T-helper 2 cell treated with Interferon-gamma antibody and Interleukin-4, amounts not matched to agents 5 μg/mL and 100 μg/mL, for 36 hours (primary cell): ENCODE measurements at regions not wholly inside any gene's neighbourhood (a gene's known extent, or its start where the extent isn't known, plus 50 kb on each side); places are given as distances from the start of the nearest gene placed in this dataset.
"Not testable (repeated sequence)": the region's sequence is repeated elsewhere in the genome, so short reads cannot be mapped to it uniquely, and the experiment has no call there.

Experiments used
- DNase-seq: peaks from one replicate; pipeline ENCODE4 v3.0.0; 2021; ENCODE audit warnings: low spot score
- H3K27ac Mint-ChIP-seq: one replicate; pipeline ENCODE4 v1.8.0; 2021; ENCODE audit warnings: mild to moderate bottlenecking, mixed read lengths
- H3K27me3 Mint-ChIP-seq: one replicate; pipeline ENCODE4 v1.8.0; 2021; ENCODE audit warnings: low read depth, mixed read lengths
- H3K36me3 Mint-ChIP-seq: one replicate; pipeline ENCODE4 v1.8.0; 2021; ENCODE audit warnings: low read depth, mixed read lengths
- H3K4me1 Mint-ChIP-seq: one replicate; pipeline ENCODE4 v1.8.0; 2021; ENCODE audit warnings: low read depth, mixed read lengths
- H3K4me3 Mint-ChIP-seq: one replicate; pipeline ENCODE4 v1.8.0; 2022; ENCODE audit warnings: mild to moderate bottlenecking, moderate library complexity, mixed read lengths
- H3K9me3 Mint-ChIP-seq: one replicate; pipeline ENCODE4 v1.8.0; 2021; ENCODE audit warnings: mixed read lengths

GRCh38 chr2:194382221-194382620 is 1274.8 kb upstream of the SLC39A10 start:
- Mint-ChIP-seq H3K36me3 (no peaks in the 10 kb centered on the region), H3K27me3 (no peaks in the 10 kb centered on the region), H3K27ac (no peak overlapping the region), H3K4me1 (no peaks in the 10 kb centered on the region), H3K4me3 (no peak overlapping the region), H3K9me3 (peaks cover 20% of the 10 kb centered on the region)
- DNase-seq: no peak

GRCh38 chr2:194380011-194380410 is 1277.0 kb upstream of the SLC39A10 start:
- H3K9me3 Mint-ChIP-seq: peaks cover 20% of the 10 kb centered on the region
- no peaks in the 10 kb centered on the region for H3K4me1 Mint-ChIP-seq
- H3K27ac Mint-ChIP-seq: no peak overlapping the region
- no peak overlapping the region for H3K4me3 Mint-ChIP-seq
- H3K27me3 Mint-ChIP-seq: no peaks in the 10 kb centered on the region
- DNase-seq: no peak
- H3K36me3 Mint-ChIP-seq: no peaks in the 10 kb centered on the region

DNA sequence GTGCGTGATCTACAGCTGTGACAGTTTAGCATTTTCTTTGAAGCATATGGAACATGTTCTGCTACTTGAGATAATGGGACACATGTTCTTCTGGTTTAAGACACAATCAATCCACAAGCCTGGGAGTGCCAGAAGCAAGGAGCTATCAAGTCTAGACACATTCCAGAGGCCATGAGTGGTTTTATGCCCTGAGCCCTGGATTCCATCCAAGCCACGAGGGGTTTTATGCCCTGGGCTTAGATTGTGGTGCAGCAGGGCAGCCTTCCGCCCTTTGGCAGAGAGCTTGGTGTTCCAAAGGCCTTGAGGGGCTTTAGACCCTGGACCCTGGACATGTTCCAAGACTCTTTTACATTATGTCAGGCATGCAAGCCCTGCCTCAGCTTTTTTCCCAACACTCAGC is 1289.6 kb upstream of the SLC39A10 start:
- H3K27me3 Mint-ChIP-seq, DNase-seq: not testable (repeated sequence)

DNA sequence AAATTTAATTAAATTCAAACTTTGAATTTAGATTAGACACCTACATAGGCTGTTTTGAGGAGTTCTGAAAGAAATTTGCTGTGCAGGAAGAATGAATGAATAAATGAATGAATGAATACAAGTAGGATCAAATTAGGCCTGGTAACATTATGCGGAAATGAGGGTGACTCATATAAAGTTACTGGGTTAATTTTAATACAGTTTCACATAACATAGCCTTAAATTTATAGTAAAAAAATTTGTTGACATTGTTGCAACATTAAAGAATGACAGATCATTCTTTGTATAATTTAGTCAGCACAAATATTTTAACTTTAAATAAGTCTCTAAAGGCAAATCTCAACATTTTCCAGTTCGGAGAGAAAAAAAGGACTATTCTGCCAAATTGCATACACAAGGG is 1293.1 kb upstream of the SLC39A10 start:
- Mint-ChIP-seq H3K4me1 (no peaks in the 10 kb centered on the region), H3K4me3 (no peak overlapping the region), H3K27me3 (no peaks in the 10 kb centered on the region), H3K9me3 (no peaks in the 10 kb centered on the region), H3K27ac (no peak overlapping the region), H3K36me3 (no peaks in the 10 kb centered on the region)
- no peak for DNase-seq

More for the DNA sequence above, 1289.6 kb upstream of the SLC39A10 start:
- not testable (repeated sequence) for H3K27ac Mint-ChIP-seq, H3K4me3 Mint-ChIP-seq, H3K4me1 Mint-ChIP-seq, H3K9me3 Mint-ChIP-seq, H3K36me3 Mint-ChIP-seq

DNA sequence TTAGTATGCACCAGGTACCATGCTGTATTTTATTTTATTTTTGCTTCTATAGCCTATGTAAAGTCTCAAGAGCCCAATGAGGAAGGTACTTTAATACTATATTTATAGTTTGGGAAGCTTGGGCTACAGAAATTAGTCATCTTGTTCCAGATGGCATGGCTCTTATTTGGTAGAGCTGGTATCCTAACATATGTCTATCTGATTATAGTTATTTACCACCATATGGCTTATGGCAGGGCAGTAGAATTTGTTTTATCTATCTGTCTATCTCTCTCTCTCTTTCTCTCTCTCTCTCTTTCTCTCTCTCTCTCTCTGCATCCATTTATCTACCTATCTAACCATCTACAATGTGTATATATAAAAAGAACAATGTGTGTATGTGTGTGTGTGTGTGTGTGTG is 1293.7 kb upstream of the SLC39A10 start:
- Mint-ChIP-seq H3K27ac (no peak overlapping the region), H3K4me3 (no peak overlapping the region), H3K36me3 (no peaks in the 10 kb centered on the region), H3K4me1 (no peaks in the 10 kb centered on the region), H3K9me3 (no peaks in the 10 kb centered on the region), H3K27me3 (no peaks in the 10 kb centered on the region)
- no peak for DNase-seq

DNA sequence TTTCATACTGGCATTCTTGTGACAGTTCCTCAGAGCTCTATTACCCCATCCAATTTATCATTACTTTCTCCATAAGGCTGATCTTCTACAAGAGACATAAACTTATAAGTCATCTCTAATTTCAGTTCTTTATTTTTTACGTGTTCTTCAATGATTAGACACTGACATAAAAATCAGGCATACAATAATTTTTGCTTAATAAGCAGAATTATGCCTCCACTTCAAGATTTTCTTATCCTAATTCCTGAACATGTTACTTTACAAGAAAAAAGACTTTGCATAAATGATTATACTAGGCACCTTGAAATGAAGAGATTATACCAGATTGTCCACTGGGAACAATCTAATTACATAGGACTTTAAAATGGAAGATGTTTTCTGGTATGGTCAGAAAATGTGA is 1304.5 kb upstream of the SLC39A10 start:
- Mint-ChIP-seq H3K27me3 (no peaks in the 10 kb centered on the region), H3K9me3 (no peaks in the 10 kb centered on the region), H3K36me3 (no peaks in the 10 kb centered on the region), H3K4me3 (no peak overlapping the region), H3K27ac (no peak overlapping the region), H3K4me1 (no peaks in the 10 kb centered on the region)
- DNase-seq: no peak

- H3K4me1 Mint-ChIP-seq: no peaks in the 10 kb centered on the region
- H3K27ac Mint-ChIP-seq: no peak overlapping the region
Measured at GRCh38 chr2:194346193-194346592, 1310.8 kb upstream of the SLC39A10 start.

GRCh38 chr2:194345347-194345746 is 1311.7 kb upstream of the SLC39A10 start:
- Mint-ChIP-seq H3K4me1 (no peaks in the 10 kb centered on the region), H3K9me3 (no peaks in the 10 kb centered on the region), H3K4me3 (no peak overlapping the region), H3K27me3 (no peaks in the 10 kb centered on the region), H3K27ac (no peak overlapping the region), H3K36me3 (no peaks in the 10 kb centered on the region)
- DNase-seq: no peak

More at GRCh38 chr2:194346193-194346592, 1310.8 kb upstream of the SLC39A10 start:
- Mint-ChIP-seq H3K4me3 (no peak overlapping the region), H3K27me3 (no peaks in the 10 kb centered on the region), H3K9me3 (no peaks in the 10 kb centered on the region), H3K36me3 (no peaks in the 10 kb centered on the region)
- no peak for DNase-seq

DNA sequence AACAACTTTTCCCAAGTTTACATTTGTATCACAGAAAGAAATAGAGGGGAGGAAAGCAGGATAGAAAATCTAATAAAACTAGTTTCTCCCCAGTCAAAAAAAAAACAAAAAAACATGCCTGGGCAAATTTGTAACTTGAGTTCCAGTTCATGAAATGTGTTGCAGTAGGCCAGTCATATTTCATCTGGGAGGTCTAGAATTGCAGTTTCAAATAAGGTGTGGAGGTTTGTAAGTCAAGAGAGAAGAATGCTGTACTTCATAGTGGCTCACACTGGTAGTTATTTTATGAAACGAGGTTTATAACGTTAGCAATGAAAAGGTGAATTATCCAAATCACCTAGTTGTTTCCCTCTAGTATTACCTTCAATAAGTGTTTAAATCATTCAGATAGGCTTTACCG is 1313.9 kb upstream of the SLC39A10 start:
- Mint-ChIP-seq H3K36me3 (no peaks in the 10 kb centered on the region), H3K4me3 (no peak overlapping the region), H3K27ac (no peak overlapping the region), H3K27me3 (no peaks in the 10 kb centered on the region), H3K9me3 (no peaks in the 10 kb centered on the region), H3K4me1 (no peaks in the 10 kb centered on the region)
- no peak for DNase-seq

- Mint-ChIP-seq H3K9me3 (no peaks in the 10 kb centered on the region), H3K4me1 (no peaks in the 10 kb centered on the region), H3K4me3 (no peak overlapping the region), H3K36me3 (no peaks in the 10 kb centered on the region), H3K27me3 (no peaks in the 10 kb centered on the region), H3K27ac (no peak overlapping the region)
- no peak for DNase-seq
Measured at GRCh38 chr2:194332799-194333490, 1324.1 kb upstream of the SLC39A10 start.

GRCh38 chr2:194328456-194328855 is 1328.6 kb upstream of the SLC39A10 start:
- no peak overlapping the region for H3K27ac Mint-ChIP-seq
- H3K4me1 Mint-ChIP-seq: no peaks in the 10 kb centered on the region
- no peaks in the 10 kb centered on the region for H3K27me3 Mint-ChIP-seq
- no peak overlapping the region for H3K4me3 Mint-ChIP-seq
- no peak for DNase-seq
- H3K36me3 Mint-ChIP-seq: no peaks in the 10 kb centered on the region
- no peaks in the 10 kb centered on the region for H3K9me3 Mint-ChIP-seq

DNA sequence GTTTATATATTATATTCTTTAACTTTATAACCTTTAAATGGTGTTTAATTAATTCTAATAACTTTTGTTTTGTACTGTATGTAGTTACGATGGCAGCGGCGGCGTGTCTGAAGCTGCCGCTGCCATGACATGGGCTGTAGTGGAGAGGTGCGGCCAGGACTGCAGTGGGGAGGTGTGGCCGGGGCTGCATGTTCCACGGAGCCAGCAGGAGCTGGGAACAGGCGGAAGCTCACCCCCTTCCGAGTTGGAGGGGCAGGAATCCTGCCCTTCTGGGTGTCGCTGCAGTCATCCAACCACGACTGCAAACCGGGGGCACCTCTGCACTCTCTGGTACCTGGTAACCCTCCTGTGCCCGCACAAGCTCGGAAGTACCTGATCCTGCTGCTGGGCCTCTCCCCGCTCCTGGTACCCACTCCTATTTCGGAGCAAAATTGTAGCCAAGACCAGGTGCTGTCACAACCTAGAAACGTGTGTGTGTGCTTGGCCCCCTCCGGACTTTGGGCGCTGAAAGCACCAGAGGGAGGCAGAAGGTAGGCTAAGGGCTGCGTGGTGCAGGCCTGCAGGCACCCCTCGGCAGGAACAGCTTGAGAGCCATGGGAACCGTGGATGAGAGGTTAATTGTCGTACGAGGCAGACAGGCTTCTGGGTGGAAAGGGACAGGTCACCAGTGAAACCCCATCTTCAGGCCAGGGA is 1329.7 kb upstream of the SLC39A10 start:
- Mint-ChIP-seq H3K4me1 (no peaks in the 10 kb centered on the region), H3K9me3 (no peaks in the 10 kb centered on the region), H3K27ac (no peak overlapping the region), H3K27me3 (no peaks in the 10 kb centered on the region), H3K4me3 (no peak overlapping the region), H3K36me3 (no peaks in the 10 kb centered on the region)
- no peak for DNase-seq

DNA sequence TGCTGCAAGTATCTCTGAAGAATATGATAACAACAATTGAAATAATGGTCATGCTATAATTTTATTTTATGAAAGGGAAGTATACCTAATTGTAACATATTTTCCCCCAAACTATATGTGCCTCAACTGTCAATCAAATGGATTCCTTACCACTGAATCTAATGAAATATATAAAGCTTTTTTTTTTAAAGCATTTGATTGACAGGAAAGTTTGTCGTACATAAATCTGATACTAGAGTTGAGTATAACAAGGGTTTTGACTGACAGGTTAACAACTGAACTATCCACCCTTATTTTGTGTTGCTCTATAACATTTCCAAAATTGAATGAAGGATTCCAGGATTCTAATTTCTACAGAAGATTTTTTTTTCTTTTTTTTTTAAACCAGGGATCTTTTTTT is 1333.3 kb upstream of the SLC39A10 start:
- no peak for DNase-seq
- Mint-ChIP-seq H3K4me3 (no peak overlapping the region), H3K36me3 (no peaks in the 10 kb centered on the region), H3K4me1 (no peaks in the 10 kb centered on the region), H3K27me3 (no peaks in the 10 kb centered on the region), H3K9me3 (no peaks in the 10 kb centered on the region), H3K27ac (no peak overlapping the region)

- Mint-ChIP-seq H3K36me3 (no peaks in the 10 kb centered on the region), H3K9me3 (no peaks in the 10 kb centered on the region), H3K27ac (no peak overlapping the region), H3K4me1 (no peaks in the 10 kb centered on the region), H3K27me3 (no peaks in the 10 kb centered on the region), H3K4me3 (no peak overlapping the region)
- no peak for DNase-seq
Measured at GRCh38 chr2:194320520-194320919, 1336.5 kb upstream of the SLC39A10 start.
